IPS-15b (cell line): ENCODE measurements at regions not wholly inside any gene's neighbourhood (a gene's known extent, or its start where the extent isn't known, plus 50 kb on each side); places are given as distances from the start of the nearest gene placed in this dataset.

Source experiments
- H3K27me3 ChIP-seq: one replicate; pipeline ENCODE4 v1.6.1; 2013; ENCODE audit warnings: low read length; ENCODE audit not compliant: control insufficient read depth, insufficient read depth
- H3K36me3 ChIP-seq: one replicate; pipeline ENCODE4 v1.6.1; 2013; ENCODE audit warnings: low read length; ENCODE audit not compliant: control insufficient read depth, insufficient read depth
- H3K4me1 ChIP-seq: one replicate; pipeline ENCODE4 v1.6.1; 2013; ENCODE audit warnings: mild to moderate bottlenecking, low read length; ENCODE audit not compliant: control insufficient read depth, insufficient read depth
- H3K4me3 ChIP-seq: one replicate; pipeline ENCODE4 v1.5.1; 2013; ENCODE audit warnings: low read depth, low read length
- H3K9ac ChIP-seq: one replicate; pipeline ENCODE4 v1.6.1; 2013; ENCODE audit warnings: low read depth, mild to moderate bottlenecking, low read length
- H3K9me3 ChIP-seq: one replicate; pipeline ENCODE4 v1.6.1; 2013; ENCODE audit warnings: mild to moderate bottlenecking, low read length; ENCODE audit not compliant: control insufficient read depth, insufficient read depth

DNA sequence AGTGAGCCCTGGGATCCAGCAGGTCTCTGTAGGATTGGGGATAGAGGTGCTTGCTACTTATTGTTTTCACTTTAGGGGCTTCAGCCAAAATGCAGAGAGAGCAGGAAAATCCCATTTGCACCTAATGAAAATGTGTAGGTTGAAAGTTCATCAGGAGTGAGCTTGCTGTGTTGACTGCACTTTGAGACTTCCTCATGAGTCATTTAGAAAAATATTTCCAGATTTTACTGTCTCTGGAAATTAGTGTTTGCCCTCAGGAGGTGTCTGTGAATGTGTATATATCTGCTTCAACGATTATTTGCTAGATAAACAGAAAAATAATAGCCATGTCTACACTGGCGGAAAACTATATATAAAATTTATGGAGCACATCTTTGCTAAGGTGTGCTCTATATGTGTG lies 159.3 kb downstream of the CAND1 start:
- no peak overlapping the region for H3K4me3 ChIP-seq

DNA sequence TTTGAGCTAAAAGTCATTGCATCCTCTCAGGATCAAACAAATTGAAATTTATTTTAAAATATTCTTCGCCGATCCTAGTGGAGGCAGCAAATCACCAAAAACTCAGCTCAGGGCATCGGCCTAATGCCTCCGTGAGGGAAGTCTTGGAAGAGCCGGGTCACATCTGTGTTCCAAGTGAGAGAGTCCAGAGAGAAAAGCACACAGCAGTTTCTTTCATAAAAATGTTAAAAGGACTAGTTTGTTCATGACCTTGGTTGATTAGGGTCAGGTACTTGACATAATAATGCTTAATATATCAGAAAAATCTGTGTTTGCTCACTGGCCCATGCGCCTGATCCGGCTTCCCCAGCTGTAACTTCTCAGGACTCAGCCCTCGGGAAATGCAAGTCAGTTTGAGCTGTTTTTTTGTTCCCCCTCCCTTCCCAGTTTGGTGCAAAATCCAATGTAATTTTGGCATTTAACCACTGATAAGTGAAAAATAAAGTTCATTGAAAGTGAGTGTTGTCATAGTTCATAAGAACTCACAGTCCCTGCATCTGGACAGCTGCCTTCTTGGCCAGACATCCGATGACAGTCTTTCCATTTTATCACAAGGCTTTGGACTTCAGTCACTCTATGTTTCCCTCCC lies 161.7 kb downstream of the CAND1 start:
- Histone ChIP-seq H3K4me3 (no peak overlapping the region), H3K9ac (no peak overlapping the region), H3K4me1 (no peaks in the 10 kb centered on the region), H3K27me3 (no peaks in the 10 kb centered on the region), H3K36me3 (no peaks in the 10 kb centered on the region), H3K9me3 (no peaks in the 10 kb centered on the region)

More for the DNA sequence above, 159.3 kb downstream of the CAND1 start:
- Histone ChIP-seq H3K4me1 (no peaks in the 10 kb centered on the region), H3K36me3 (no peaks in the 10 kb centered on the region), H3K9ac (no peak overlapping the region), H3K27me3 (no peaks in the 10 kb centered on the region), H3K9me3 (no peaks in the 10 kb centered on the region)

DNA sequence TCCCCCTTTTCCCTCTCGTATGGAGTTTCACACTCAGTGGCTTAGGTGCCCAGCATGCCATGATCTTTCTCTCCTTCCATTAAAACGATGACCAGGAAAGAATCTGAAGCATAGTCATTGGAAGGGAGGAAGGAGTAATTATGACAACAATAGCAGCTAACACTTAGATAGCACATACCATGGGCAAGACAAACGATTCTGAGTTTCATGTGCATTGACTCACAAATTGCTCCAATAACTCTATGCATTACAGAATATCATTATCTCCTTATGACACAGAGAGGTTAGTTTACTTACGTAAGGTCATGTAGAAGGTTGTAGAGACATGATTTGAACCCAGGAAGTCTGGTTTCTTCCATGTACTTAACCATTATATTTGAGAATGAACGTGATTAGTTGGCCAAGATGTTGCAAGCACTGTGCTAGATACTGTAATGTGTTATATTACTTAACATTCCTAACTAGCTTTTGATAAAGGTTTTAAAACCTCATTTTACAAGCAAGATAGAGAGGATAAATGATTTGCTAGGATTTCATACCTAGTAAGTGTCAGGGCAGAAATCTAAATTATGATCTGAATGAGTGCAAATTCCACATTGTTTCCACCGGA lies 162.4 kb downstream of the CAND1 start:
- Histone ChIP-seq H3K4me1 (no peaks in the 10 kb centered on the region), H3K4me3 (no peak overlapping the region), H3K9ac (no peak overlapping the region), H3K36me3 (no peaks in the 10 kb centered on the region), H3K9me3 (no peaks in the 10 kb centered on the region), H3K27me3 (no peaks in the 10 kb centered on the region)

DNA sequence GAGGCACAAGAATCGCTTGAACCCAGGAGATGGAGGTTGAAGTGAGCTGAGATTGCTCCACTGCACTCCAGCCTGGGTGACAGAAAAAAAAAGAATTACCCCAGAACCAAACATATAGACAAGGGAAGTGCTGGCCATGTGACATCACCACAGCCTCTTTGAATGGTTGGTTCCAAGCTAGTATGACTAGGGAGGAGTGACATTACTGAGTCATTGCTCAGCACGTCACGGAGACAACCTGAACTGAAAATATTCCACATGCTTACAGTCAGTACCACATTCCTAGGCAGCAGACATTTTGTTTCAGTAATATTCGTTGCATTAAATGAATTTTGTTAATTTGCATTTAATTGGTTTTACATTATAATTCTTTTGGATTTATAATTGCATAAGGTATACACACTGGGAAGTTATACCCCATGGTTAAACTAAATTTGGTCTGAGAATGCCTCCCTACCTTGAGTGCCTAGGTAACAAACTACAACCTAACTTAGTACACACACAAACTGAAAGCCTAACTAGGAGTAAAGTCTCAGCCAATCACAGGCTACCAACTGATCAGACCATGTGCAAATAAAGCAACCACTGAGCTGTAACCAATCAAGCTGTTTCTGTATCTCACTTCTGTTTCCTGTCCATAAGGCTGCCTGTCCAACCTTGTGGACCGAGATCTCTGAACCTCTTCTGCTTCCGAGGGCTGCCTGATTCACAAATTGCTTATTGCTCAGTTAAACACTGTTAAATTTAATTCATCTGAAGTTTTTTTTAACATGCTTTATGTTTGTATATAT lies 164.4 kb downstream of the CAND1 start:
- no peaks in the 10 kb centered on the region for H3K27me3 ChIP-seq
- no peak overlapping the region for H3K4me3 ChIP-seq
- H3K9me3 ChIP-seq: no peaks in the 10 kb centered on the region
- H3K4me1 ChIP-seq: no peaks in the 10 kb centered on the region
- no peak overlapping the region for H3K9ac ChIP-seq
- no peaks in the 10 kb centered on the region for H3K36me3 ChIP-seq

DNA sequence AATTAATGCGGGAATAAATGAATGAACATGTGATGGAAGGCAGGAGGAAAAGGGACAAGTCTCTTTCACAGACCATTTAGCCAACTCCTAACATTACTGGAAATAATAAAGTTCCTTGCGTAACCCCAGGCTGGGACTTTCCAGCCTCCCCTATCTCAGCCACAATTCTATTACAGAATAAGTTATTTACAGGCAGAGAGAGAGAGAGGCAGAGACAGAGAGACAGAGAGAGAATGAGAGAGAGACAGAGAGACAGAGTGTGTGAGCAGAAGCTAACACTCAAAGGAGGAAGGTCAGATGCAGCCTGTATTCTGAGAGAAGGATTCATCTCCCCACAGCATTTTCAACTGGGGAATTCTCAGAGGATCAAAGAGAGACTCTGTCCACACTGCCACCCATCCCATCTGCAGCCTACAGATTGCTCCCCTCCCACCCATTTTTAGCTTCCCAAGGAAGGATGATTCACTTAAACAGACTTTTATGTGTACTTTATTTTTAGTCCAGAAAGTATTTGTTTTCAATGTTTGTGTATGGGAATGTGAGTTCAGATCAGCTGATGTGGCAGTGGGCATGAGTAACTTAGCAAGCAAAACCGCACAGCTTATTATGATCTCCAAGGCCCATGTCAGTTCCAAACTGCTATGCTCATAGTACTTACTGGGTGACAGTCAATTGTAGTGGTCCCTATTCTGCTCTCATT lies 165.7 kb downstream of the CAND1 start:
- H3K4me1 ChIP-seq: no peaks in the 10 kb centered on the region
- H3K9me3 ChIP-seq: no peaks in the 10 kb centered on the region
- no peak overlapping the region for H3K4me3 ChIP-seq
- H3K36me3 ChIP-seq: no peaks in the 10 kb centered on the region
- H3K9ac ChIP-seq: no peak overlapping the region
- no peaks in the 10 kb centered on the region for H3K27me3 ChIP-seq

DNA sequence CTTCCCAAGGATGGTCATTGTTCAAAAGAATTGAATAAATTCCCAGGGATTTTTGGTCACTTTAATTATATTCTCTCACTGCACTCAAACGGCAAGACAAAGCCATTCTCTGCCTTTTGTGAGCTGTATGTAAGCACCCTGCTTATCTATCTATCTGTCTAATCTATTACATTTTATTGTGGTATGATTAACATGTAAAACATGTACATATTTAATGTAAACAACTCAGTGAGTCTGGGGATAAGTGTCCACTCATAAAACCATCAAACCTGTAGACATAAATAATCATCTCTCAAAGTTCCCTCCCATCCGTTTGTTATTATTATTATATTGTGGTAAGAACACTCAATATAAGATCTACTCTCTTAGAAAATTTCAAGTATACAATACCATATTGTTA lies 167.1 kb downstream of the CAND1 start:
- no peak overlapping the region for H3K4me3 ChIP-seq
- no peak overlapping the region for H3K9ac ChIP-seq
- no peaks in the 10 kb centered on the region for H3K9me3 ChIP-seq
- no peaks in the 10 kb centered on the region for H3K4me1 ChIP-seq
- H3K36me3 ChIP-seq: no peaks in the 10 kb centered on the region
- H3K27me3 ChIP-seq: no peaks in the 10 kb centered on the region

DNA sequence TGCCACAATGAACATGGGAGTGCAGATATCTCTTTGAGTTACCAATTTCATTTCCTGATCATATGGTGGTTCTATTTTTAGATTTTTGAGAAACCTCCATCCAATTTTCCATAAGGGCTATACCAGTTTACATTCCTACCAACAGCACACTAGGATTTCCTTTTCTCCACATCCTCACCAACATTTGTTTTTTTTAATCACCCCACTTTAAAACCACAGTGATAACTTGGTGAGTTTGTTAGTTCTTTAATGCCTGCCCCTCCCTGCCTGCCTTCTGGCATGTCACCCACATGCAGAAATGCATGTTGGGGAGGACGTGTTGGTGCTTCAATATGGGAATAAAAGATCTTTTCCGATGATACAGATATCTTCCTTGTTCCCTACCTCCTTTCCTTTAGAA lies 167.9 kb downstream of the CAND1 start:
- H3K4me3 ChIP-seq: no peak overlapping the region
- peaks cover 3% of the 10 kb centered on the region for H3K4me1 ChIP-seq
- H3K9ac ChIP-seq: no peak overlapping the region
- no peaks in the 10 kb centered on the region for H3K9me3 ChIP-seq
- no peaks in the 10 kb centered on the region for H3K36me3 ChIP-seq
- H3K27me3 ChIP-seq: no peaks in the 10 kb centered on the region

DNA sequence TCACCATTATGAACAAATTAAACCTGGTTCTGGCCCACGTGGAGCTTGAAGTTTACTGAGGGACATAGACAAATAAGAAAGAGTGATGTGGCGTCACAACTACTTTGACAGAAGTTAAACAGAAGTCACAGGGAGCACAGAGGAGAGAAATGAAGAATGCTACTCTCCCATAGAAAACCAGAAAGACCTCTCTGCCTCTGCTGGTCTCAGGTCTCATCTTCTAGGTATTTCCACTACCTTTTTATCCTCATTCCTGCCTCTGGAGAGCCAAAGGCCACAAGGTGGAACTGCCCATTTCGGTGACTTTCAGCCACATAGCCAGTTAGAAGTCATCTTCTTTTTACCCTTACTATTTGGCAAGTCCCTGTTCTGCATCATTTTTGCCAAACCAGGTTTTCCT lies 170.5 kb downstream of the CAND1 start:
- H3K36me3 ChIP-seq: no peaks in the 10 kb centered on the region
- H3K27me3 ChIP-seq: no peaks in the 10 kb centered on the region
- no peak overlapping the region for H3K9ac ChIP-seq
- H3K9me3 ChIP-seq: no peaks in the 10 kb centered on the region
- H3K4me1 ChIP-seq: peaks cover 3% of the 10 kb centered on the region
- H3K4me3 ChIP-seq: no peak overlapping the region

DNA sequence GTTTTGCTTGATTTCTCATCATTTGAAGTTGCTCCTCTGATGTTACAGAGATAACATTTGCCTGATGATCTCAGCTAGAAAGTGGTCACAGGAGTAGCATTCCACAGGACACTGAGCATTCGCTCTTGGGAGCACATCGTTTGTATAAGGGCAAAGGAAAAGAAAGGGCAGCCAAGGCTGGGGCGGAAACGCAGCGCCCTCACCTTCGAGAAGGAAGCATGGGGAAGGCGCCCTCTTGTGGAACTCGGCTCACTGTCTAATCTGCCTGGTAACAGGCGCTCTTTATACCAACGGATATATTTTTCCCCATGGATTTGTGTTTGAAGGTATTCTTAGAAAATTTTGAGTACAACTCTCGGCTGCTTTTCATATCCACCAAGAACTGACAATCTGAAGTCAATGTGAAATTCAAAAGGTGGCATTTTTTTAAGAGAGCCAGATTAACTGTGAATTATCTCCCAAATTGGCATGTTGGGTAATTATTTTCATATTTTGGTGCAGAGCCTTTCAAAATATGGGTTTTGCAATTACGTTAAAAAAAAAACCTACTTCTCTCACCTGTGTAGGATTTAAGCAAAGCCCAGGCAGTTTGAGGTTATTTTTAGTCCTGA lies 172.7 kb downstream of the CAND1 start:
- Histone ChIP-seq H3K9ac (no peak overlapping the region), H3K27me3 (no peaks in the 10 kb centered on the region), H3K9me3 (no peaks in the 10 kb centered on the region), H3K4me1 (peaks cover 3% of the 10 kb centered on the region), H3K36me3 (no peaks in the 10 kb centered on the region), H3K4me3 (no peak overlapping the region)

DNA sequence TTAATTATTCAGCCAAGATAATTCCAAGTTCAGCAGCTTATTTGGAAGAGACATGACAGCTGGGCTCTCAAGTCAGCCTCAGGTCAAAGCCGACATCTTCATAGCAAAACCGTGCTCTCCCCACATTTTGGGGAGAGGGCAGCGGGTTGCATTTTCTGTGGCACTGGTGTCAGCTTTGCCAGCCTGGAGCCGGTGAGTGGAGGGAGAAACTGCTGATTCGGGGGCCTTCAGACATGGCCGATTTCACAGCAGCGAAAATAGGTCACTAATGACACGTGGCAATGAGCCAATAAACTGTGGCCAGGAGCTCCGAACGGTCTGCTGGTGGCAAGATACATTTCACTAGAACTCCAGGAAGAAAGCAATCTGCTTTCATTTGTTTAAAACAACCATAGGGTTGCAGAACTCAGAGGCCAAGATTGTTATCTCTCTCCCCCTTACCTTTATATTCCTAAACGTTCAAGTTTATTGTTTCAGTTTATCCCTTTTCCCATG lies 173.2 kb downstream of the CAND1 start:
- H3K9me3 ChIP-seq: no peaks in the 10 kb centered on the region
- no peak overlapping the region for H3K4me3 ChIP-seq
- H3K4me1 ChIP-seq: peaks cover 3% of the 10 kb centered on the region
- H3K27me3 ChIP-seq: no peaks in the 10 kb centered on the region
- H3K9ac ChIP-seq: no peak overlapping the region
- no peaks in the 10 kb centered on the region for H3K36me3 ChIP-seq

DNA sequence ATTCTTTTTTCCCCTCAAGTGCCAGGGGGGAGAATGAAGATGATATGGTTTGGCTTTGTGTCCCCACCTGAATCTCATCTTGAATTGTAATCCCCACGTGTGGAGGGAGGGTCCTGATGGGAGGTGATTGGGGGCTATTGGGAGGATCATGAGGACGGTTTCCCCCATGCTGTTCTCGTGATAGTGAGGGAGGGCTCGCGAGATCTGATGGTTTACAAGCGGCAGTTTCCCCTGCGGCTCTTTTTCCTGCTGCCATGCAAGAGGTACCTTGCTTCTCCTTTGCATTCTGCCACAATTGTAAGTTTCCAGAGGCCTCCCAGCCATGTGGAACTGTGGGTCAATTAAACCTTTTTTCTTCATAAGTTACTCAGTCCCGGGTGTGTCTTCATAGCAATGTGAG lies 173.7 kb downstream of the CAND1 start:
- no peaks in the 10 kb centered on the region for H3K36me3 ChIP-seq
- no peak overlapping the region for H3K9ac ChIP-seq
- H3K9me3 ChIP-seq: no peaks in the 10 kb centered on the region
- peaks cover 3% of the 10 kb centered on the region for H3K4me1 ChIP-seq
- no peaks in the 10 kb centered on the region for H3K27me3 ChIP-seq
- H3K4me3 ChIP-seq: no peak overlapping the region
